Stimulated activated effector memory CD8-positive, alpha-beta T cell treated with anti-CD3 and anti-CD28 coated beads, Interleukin-12 subunit alpha, Interleukin-12 subunit beta, amount 100 ng/mL, for 72 hours (primary cell): ENCODE measurements at regions not wholly inside any gene's neighbourhood (a gene's known extent, or its start where the extent isn't known, plus 50 kb on each side); places are given as distances from the start of the nearest gene placed in this dataset.
"Not testable (repeated sequence)": the region's sequence is repeated elsewhere in the genome, so short reads cannot be mapped to it uniquely, and the experiment has no call there.

Experiments used
- ATAC-seq: fragments of 150-1000 bp; cut with Tn5 transposase; 2 replicates; pipeline ENCODE4 v1.10.0; 2021
- DNase-seq, 2 donors: peaks; one replicate each; pipeline ENCODE4 v3.0.0; 2021 to 2022; ENCODE audit warnings: low spot score in 2 of 2
- H3K27ac Mint-ChIP-seq: one replicate; pipeline ENCODE4 v1.8.0; 2022; ENCODE audit warnings: mild to moderate bottlenecking, mixed read lengths
- H3K36me3 Mint-ChIP-seq: one replicate; pipeline ENCODE4 v1.8.0; 2022; ENCODE audit warnings: mild to moderate bottlenecking, mixed read lengths
- H3K4me1 Mint-ChIP-seq: one replicate; pipeline ENCODE4 v1.8.0; 2022; ENCODE audit warnings: mixed read lengths
- H3K4me3 Mint-ChIP-seq: one replicate; pipeline ENCODE4 v1.8.0; 2022; ENCODE audit warnings: mild to moderate bottlenecking, mixed read lengths
- H3K9me3 Mint-ChIP-seq: one replicate; pipeline ENCODE4 v1.8.0; 2022; ENCODE audit warnings: mixed read lengths

- Mint-ChIP-seq H3K9me3 (no peaks in the 10 kb centered on the region), H3K4me3 (no peak overlapping the region)
These were observed 520.4 kb downstream of the SOX6 start for GRCh38 chr11:15835788-15836411.

GRCh38 chr11:15836795-15837194, 519.6 kb downstream of the SOX6 start:
- DNase-seq (no peak), ATAC-seq (no peak)
- no peaks in the 10 kb centered on the region for H3K36me3 Mint-ChIP-seq
- no peaks in the 10 kb centered on the region for H3K4me1 Mint-ChIP-seq
- H3K4me3 Mint-ChIP-seq = no peak overlapping the region
- H3K9me3 Mint-ChIP-seq = no peaks in the 10 kb centered on the region
- H3K27ac Mint-ChIP-seq = no peak overlapping the region

More at GRCh38 chr11:15835788-15836411, 520.4 kb downstream of the SOX6 start:
- Mint-ChIP-seq H3K4me1 (no peaks in the 10 kb centered on the region), H3K27ac (no peak overlapping the region), H3K36me3 (no peaks in the 10 kb centered on the region)
- no peak for ATAC-seq
- DNase-seq = no peak

- ATAC-seq = no peak
- no peaks in the 10 kb centered on the region for H3K4me1 Mint-ChIP-seq
- H3K36me3 Mint-ChIP-seq = no peaks in the 10 kb centered on the region
- H3K9me3 Mint-ChIP-seq = no peaks in the 10 kb centered on the region
- no peak overlapping the region for H3K4me3 Mint-ChIP-seq
- H3K27ac Mint-ChIP-seq = no peak overlapping the region
- DNase-seq = no peak
These were observed 518.4 kb downstream of the SOX6 start for GRCh38 chr11:15837901-15838489.

GRCh38 chr11:15839061-15839460, 517.3 kb downstream of the SOX6 start:
- DNase-seq = no peak
- Mint-ChIP-seq H3K4me3 (no peak overlapping the region), H3K27ac (no peak overlapping the region), H3K36me3 (no peaks in the 10 kb centered on the region), H3K4me1 (no peaks in the 10 kb centered on the region), H3K9me3 (no peaks in the 10 kb centered on the region)
- ATAC-seq = no peak

- ATAC-seq = no peak
- Mint-ChIP-seq H3K4me1 (no peaks in the 10 kb centered on the region), H3K9me3 (peaks cover 2% of the 10 kb centered on the region), H3K36me3 (no peaks in the 10 kb centered on the region), H3K27ac (no peak overlapping the region), H3K4me3 (no peak overlapping the region)
- DNase-seq = no peak
These were observed 515.4 kb downstream of the SOX6 start for GRCh38 chr11:15840966-15841365.

GRCh38 chr11:15841931-15842740, 514.2 kb downstream of the SOX6 start:
- Mint-ChIP-seq H3K36me3 (no peaks in the 10 kb centered on the region), H3K4me1 (no peaks in the 10 kb centered on the region), H3K9me3 (peaks cover 3% of the 10 kb centered on the region), H3K4me3 (no peak overlapping the region), H3K27ac (no peak overlapping the region)
- no peak for ATAC-seq
- DNase-seq = no peak

- Mint-ChIP-seq H3K36me3 (no peaks in the 10 kb centered on the region), H3K4me3 (no peak overlapping the region), H3K9me3 (peaks cover 3% of the 10 kb centered on the region), H3K27ac (no peak overlapping the region), H3K4me1 (no peaks in the 10 kb centered on the region)
- DNase-seq = no peak
- no peak for ATAC-seq
These were observed 513.0 kb downstream of the SOX6 start for GRCh38 chr11:15843309-15843872.

GRCh38 chr11:15845261-15845660, 511.1 kb downstream of the SOX6 start:
- H3K4me1 Mint-ChIP-seq = no peaks in the 10 kb centered on the region
- no peak overlapping the region for H3K4me3 Mint-ChIP-seq
- H3K9me3 Mint-ChIP-seq = peaks cover 3% of the 10 kb centered on the region
- no peak for DNase-seq
- no peak for ATAC-seq
- no peaks in the 10 kb centered on the region for H3K36me3 Mint-ChIP-seq
- no peak overlapping the region for H3K27ac Mint-ChIP-seq

GRCh38 chr11:15848631-15849168, 507.6 kb downstream of the SOX6 start:
- Mint-ChIP-seq H3K4me3 (no peak overlapping the region), H3K4me1 (no peaks in the 10 kb centered on the region), H3K9me3 (peaks cover 3% of the 10 kb centered on the region), H3K36me3 (no peaks in the 10 kb centered on the region), H3K27ac (no peak overlapping the region)
- ATAC-seq = no peak
- no peak for DNase-seq

- ATAC-seq = no peak
- H3K27ac Mint-ChIP-seq = no peak overlapping the region
- no peak for DNase-seq
- no peaks in the 10 kb centered on the region for H3K36me3 Mint-ChIP-seq
- H3K9me3 Mint-ChIP-seq = peaks cover 6% of the 10 kb centered on the region
- H3K4me1 Mint-ChIP-seq = no peaks in the 10 kb centered on the region
- no peak overlapping the region for H3K4me3 Mint-ChIP-seq
These were observed 507.1 kb downstream of the SOX6 start for GRCh38 chr11:15849257-15849656.

- not testable (repeated sequence) for H3K27ac Mint-ChIP-seq, ATAC-seq, H3K4me1 Mint-ChIP-seq, H3K36me3 Mint-ChIP-seq, H3K9me3 Mint-ChIP-seq, DNase-seq, H3K4me3 Mint-ChIP-seq
These were observed 506.0 kb downstream of the SOX6 start for GRCh38 chr11:15850335-15850734.

GRCh38 chr11:15851051-15851498, 505.3 kb downstream of the SOX6 start:
- no peaks in the 10 kb centered on the region for H3K36me3 Mint-ChIP-seq
- H3K27ac Mint-ChIP-seq = no peak overlapping the region
- H3K4me1 Mint-ChIP-seq = no peaks in the 10 kb centered on the region
- ATAC-seq (no peak), DNase-seq (no peak)
- H3K4me3 Mint-ChIP-seq = no peak overlapping the region
- H3K9me3 Mint-ChIP-seq = peaks cover 3% of the 10 kb centered on the region

GRCh38 chr11:15852179-15852578, 504.2 kb downstream of the SOX6 start:
- H3K9me3 Mint-ChIP-seq = peaks cover 3% of the 10 kb centered on the region
- no peak overlapping the region for H3K4me3 Mint-ChIP-seq
- DNase-seq (no peak), ATAC-seq (no peak)
- H3K36me3 Mint-ChIP-seq = no peaks in the 10 kb centered on the region
- H3K4me1 Mint-ChIP-seq = no peaks in the 10 kb centered on the region
- no peak overlapping the region for H3K27ac Mint-ChIP-seq

GRCh38 chr11:15854245-15854644, 502.1 kb downstream of the SOX6 start:
- ATAC-seq (no peak), DNase-seq (no peak)
- no peaks in the 10 kb centered on the region for H3K4me1 Mint-ChIP-seq
- no peak overlapping the region for H3K4me3 Mint-ChIP-seq
- H3K27ac Mint-ChIP-seq = no peak overlapping the region
- H3K9me3 Mint-ChIP-seq = peaks cover 3% of the 10 kb centered on the region
- no peaks in the 10 kb centered on the region for H3K36me3 Mint-ChIP-seq

GRCh38 chr11:15858881-15859280, 497.5 kb downstream of the SOX6 start:
- H3K4me1 Mint-ChIP-seq = no peaks in the 10 kb centered on the region
- H3K36me3 Mint-ChIP-seq = no peaks in the 10 kb centered on the region

More at GRCh38 chr11:15858881-15859280, 497.5 kb downstream of the SOX6 start:
- no peak overlapping the region for H3K27ac Mint-ChIP-seq
- no peak for DNase-seq
- H3K4me3 Mint-ChIP-seq = no peak overlapping the region
- no peak for ATAC-seq
- peaks cover 3% of the 10 kb centered on the region for H3K9me3 Mint-ChIP-seq
